K562 (cell line): ENCODE measurements at regions not wholly inside any gene's neighbourhood (a gene's known extent, or its start where the extent isn't known, plus 50 kb on each side); places are given as distances from the start of the nearest gene placed in this dataset.

Experiments
- ATAC-seq: fragments of 200-7000 bp; cut with Tn5 transposase; 3 replicates; pipeline ENCODE4 v1.9.1; 2020; ENCODE audit warnings: moderate library complexity
- BruUV-seq: library from RNA; stranded (reverse); fragments of 400-500 nt; replicated peaks from 2 replicates; lab custom pipeline; 2021; lab: Mats Ljungman, UMichigan
- CTCF ChIA-PET: fragments of 300-600 bp; formaldehyde crosslinking; extraction: SDS; loops from one replicate; lab custom pipeline; 2021; ENCODE audit warnings: low intra/inter-chr PET ratio; lab: Yijun Ruan, JAX
- POLR2A ChIA-PET: fragments of 300-600, 350-650 bp; sonication (Branson Sonifier 250); formaldehyde crosslinking; extraction: SDS; loops from one replicate; lab custom pipeline; 2021; ENCODE audit warnings: antibody characterized with exemption, inconsistent platforms; lab: Yijun Ruan, JAX
- DNase-seq, 4 experiments: peaks; one replicate each; pipeline versions ENCODE4 v3.0.0 to v3.0.0-alpha.2; 2011 to 2018; ENCODE audit warnings: low spot score in 3 of 4, mixed read lengths in 3 of 4; ENCODE audit errors: extremely low read depth in 1 of 4
- FAIRE-seq: peaks from 2 replicates; lab custom pipeline; 2011; peaks lifted over from hg19 to GRCh38; lab: Jason Lieb, UNC
- H2AFZ ChIP-seq: 2 replicates; pipeline ENCODE4 v1.6.0; 2011; ENCODE audit warnings: low read depth, low read length, control low read depth, inconsistent platforms
- H3K27ac ChIP-seq: fragments of 200-600 bp; 3 replicates; pipeline ENCODE4 v1.8.0; 2011; ENCODE audit warnings: low read depth, mild to moderate bottlenecking, control low read depth, inconsistent platforms, low read length, moderate library complexity, mixed read lengths; ENCODE audit errors: extremely low read depth
- H3K27me3 ChIP-seq, 2 experiments: fragments of 300-600 bp in 1 of 2; 2 replicates in 1 of 2; 3 replicates in 1 of 2; pipeline versions ENCODE4 v1.6.0 to v1.8.0; 2011; ENCODE audit warnings: inconsistent platforms in 2 of 2, low read length in 2 of 2, mild to moderate bottlenecking in 1 of 2, mixed read lengths in 1 of 2, moderate library complexity in 1 of 2; ENCODE audit not compliant: control insufficient read depth in 2 of 2, insufficient read depth in 2 of 2
- H3K36me3 ChIP-seq: fragments of 300-600 bp; 3 replicates; pipeline ENCODE4 v1.8.0; 2011; ENCODE audit warnings: mild to moderate bottlenecking, low read length, inconsistent platforms; ENCODE audit not compliant: control insufficient read depth, insufficient read depth
- H3K4me1 ChIP-seq, 2 experiments: fragments of 200-600 bp in 1 of 2; replicated peaks in 1 of 2; 2 replicates in 1 of 2; 3 replicates in 1 of 2; pipeline versions ENCODE4 v1.5.1 to v1.8.0; 2011; ENCODE audit warnings: inconsistent platforms in 2 of 2, low read length in 2 of 2, mild to moderate bottlenecking in 1 of 2, mixed read lengths in 1 of 2, moderate library complexity in 1 of 2; ENCODE audit not compliant: control insufficient read depth in 2 of 2, insufficient read depth in 2 of 2
- H3K4me2 ChIP-seq: 2 replicates; pipeline ENCODE4 v1.6.1; 2011; ENCODE audit warnings: low read length, control low read depth, inconsistent platforms, mixed read lengths; ENCODE audit not compliant: insufficient read depth
- H3K4me3 ChIP-seq: fragments of 200-600 bp; sonication (generic), shearing (Covaris generic); 2 replicates; pipeline ENCODE4 v1.5.1; 2016; ENCODE audit warnings: control low read depth, inconsistent platforms
- H3K79me2 ChIP-seq: fragments of 200-600 bp; 3 replicates; pipeline ENCODE4 v1.8.0; 2011; ENCODE audit warnings: low read length, inconsistent platforms; ENCODE audit not compliant: control insufficient read depth, insufficient read depth
- H3K9ac ChIP-seq, 2 experiments: 2 replicates each; pipeline versions ENCODE4 v1.6.0 to v1.6.1; 2011; ENCODE audit warnings: low read depth in 2 of 2, low read length in 2 of 2, control low read depth in 1 of 2, inconsistent platforms in 1 of 2, mild to moderate bottlenecking in 1 of 2, mixed read lengths in 1 of 2; ENCODE audit not compliant: insufficient read depth in 1 of 2
- H3K9me1 ChIP-seq: one replicate; pipeline ENCODE4 v1.6.0; 2011; ENCODE audit warnings: inconsistent platforms, mild to moderate bottlenecking, low read length, moderate library complexity; ENCODE audit not compliant: control insufficient read depth, insufficient read depth
- H3K9me3 ChIP-seq: replicated peaks from 2 replicates; pipeline ENCODE4 v1.5.1; 2011; ENCODE audit warnings: low read depth, low read length, inconsistent platforms; ENCODE audit not compliant: control insufficient read depth, insufficient read depth
- H4K20me1 ChIP-seq: replicated peaks from 2 replicates; pipeline ENCODE4 v1.6.1; 2011; ENCODE audit warnings: low read length, inconsistent platforms, mixed read lengths; ENCODE audit not compliant: control insufficient read depth, insufficient read depth
- CHD1 ChIP-seq: fragments of 200-600 bp; sonication (generic); IDR thresholded peaks from one replicate; pipeline ENCODE4 v1.6.1; 2012; ENCODE audit warnings: mild to moderate bottlenecking, moderate library complexity, low read length, inconsistent platforms
- CTBP1 ChIP-seq: fragments of 450-650 bp; IDR thresholded peaks from 2 replicates; pipeline ENCODE4 v1.6.1; 2016; ENCODE audit warnings: borderline replicate concordance
- E4F1 ChIP-seq: fragments of 250-450 bp; sonication (Bioruptor Pico); IDR thresholded peaks from 2 replicates; pipeline ENCODE4 v1.5.0; 2021; ENCODE audit warnings: mild to moderate bottlenecking, borderline replicate concordance
- HLTF ChIP-seq: fragments of 450-650 bp; IDR thresholded peaks from 2 replicates; pipeline ENCODE4 v1.6.1; 2016
- ILF3 ChIP-seq: fragments of 450-650 bp; IDR thresholded peaks from 2 replicates; pipeline ENCODE4 v1.6.1; 2018; ENCODE audit warnings: antibody characterized with exemption, mild to moderate bottlenecking, moderate library complexity, borderline replicate concordance
- NFIX ChIP-seq: fragments of 250-450 bp; sonication (Bioruptor Pico); IDR thresholded peaks from 2 replicates; pipeline ENCODE4 v1.4.0; 2020; ENCODE audit warnings: low read depth, mild to moderate bottlenecking, moderate library complexity
- VEZF1 ChIP-seq: fragments of 200-800 bp; sonication (Bioruptor generic); IDR thresholded peaks from 2 replicates; pipeline ENCODE4 v1.6.1; 2017; ENCODE audit warnings: missing genetic modification characterization, missing compliant biosample characterization
- ZNF41 ChIP-seq: fragments of 250-450 bp; sonication (Bioruptor Pico); conservative IDR thresholded peaks from 2 replicates; pipeline ENCODE4 v1.4.0; 2020; ENCODE audit warnings: mild to moderate bottlenecking
- ZNF655 ChIP-seq: fragments of 250-450 bp; sonication (Bioruptor Pico); IDR thresholded peaks from 2 replicates; pipeline ENCODE4 v1.5.0; 2021
- ZNF740 ChIP-seq, 3 experiments: fragments of 200-800 bp in 1 of 3; sonication (Bioruptor generic) in 1 of 3; sonication (generic) in 1 of 3; formaldehyde crosslinking in 1 of 3; IDR thresholded peaks; 2 replicates each; pipeline versions ENCODE4 v1.6.1 to v1.8.0; 2016 to 2022; ENCODE audit warnings: mild to moderate bottlenecking in 2 of 3, missing compliant biosample characterization in 2 of 3, missing genetic modification characterization in 2 of 3, missing genetic modification reagents in 1 of 3
- WGBS: fragments of 100-300 bp; shearing (Covaris generic); methylation state at CpG from one replicate; pipeline ENCODE4 v1.1.6; 2016; ENCODE audit warnings: low coverage, mixed read lengths; ENCODE audit not compliant: insufficient coverage; ENCODE audit errors: missing lambda C conversion rate; 5-methylcytosine and 5-hydroxymethylcytosine counted together
- in situ Hi-C: fragments of 300-500 bp; cut with MboI; formaldehyde crosslinking; loops from 4 replicates; pipeline ENCODE4 v1.15.0; 2018; ENCODE audit warnings: inconsistent platforms, mixed read lengths
- intact Hi-C: fragments of 100-400 bp; cut with micrococcal nuclease; formaldehyde crosslinking; loops from 2 replicates; pipeline ENCODE4 v1.14.2; 2022
- TF ChIP-seq, protein P1 (sequence below): sonication (generic); formaldehyde crosslinking; IDR thresholded peaks from 2 replicates; pipeline ENCODE4 v1.8.1; 2023; ENCODE audit warnings: missing genetic modification reagents, mild to moderate bottlenecking, borderline replicate concordance

DNA sequence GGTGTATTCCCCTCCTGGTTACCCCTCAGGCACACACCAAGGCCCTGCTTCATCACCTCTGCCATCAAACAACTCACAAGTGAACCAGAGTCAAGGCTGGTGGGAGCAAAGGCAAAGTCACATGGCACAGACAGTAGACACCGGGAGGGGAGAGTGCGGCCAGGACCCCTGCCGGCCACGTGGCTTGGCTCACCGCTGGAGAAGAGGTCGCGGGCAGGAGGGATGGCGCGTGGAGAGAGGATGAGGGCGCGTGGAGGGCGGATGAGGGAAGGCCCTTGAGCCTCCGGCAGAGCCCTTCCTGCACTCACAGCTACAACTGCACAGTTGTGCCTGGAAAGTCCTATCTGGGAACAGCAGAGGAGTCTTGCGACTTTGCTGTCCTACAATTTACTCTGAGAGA lies 104.2 kb upstream of the ADRA2C start:
- no peaks in the 10 kb centered on the region for H3K36me3 ChIP-seq
- no peaks in the 10 kb centered on the region for H3K9me1 ChIP-seq
- BruUV-seq: no TSS peak
- H3K4me3 ChIP-seq: no peak overlapping the region
- no peak for DNase-seq
- no peaks in the 10 kb centered on the region for H3K4me1 ChIP-seq
- no peak for FAIRE-seq
- no peak overlapping the region for H2AFZ ChIP-seq
- H3K27ac ChIP-seq: no peak overlapping the region
- intact Hi-C loops: no loop called here
- peaks cover 18 to 79% of the 10 kb centered on the region in 2 experiments; a peak in 4 of 5 replicates for H3K27me3 ChIP-seq
- H4K20me1 ChIP-seq: peaks cover 11% of the 10 kb centered on the region
- no peaks in the 10 kb centered on the region for H3K9me3 ChIP-seq
- no peak for TF ChIP-seq HLTF
- TF ChIP-seq CHD1: no peak
- TF ChIP-seq E4F1 (CRISPR knock-in tag): no peak
- TF ChIP-seq ZNF655: no peak
- no peak for TF ChIP-seq ZNF41
- TF ChIP-seq VEZF1 (CRISPR knock-in tag): no peak
- TF ChIP-seq CTBP1: no peak
- TF ChIP-seq, protein P1, sequence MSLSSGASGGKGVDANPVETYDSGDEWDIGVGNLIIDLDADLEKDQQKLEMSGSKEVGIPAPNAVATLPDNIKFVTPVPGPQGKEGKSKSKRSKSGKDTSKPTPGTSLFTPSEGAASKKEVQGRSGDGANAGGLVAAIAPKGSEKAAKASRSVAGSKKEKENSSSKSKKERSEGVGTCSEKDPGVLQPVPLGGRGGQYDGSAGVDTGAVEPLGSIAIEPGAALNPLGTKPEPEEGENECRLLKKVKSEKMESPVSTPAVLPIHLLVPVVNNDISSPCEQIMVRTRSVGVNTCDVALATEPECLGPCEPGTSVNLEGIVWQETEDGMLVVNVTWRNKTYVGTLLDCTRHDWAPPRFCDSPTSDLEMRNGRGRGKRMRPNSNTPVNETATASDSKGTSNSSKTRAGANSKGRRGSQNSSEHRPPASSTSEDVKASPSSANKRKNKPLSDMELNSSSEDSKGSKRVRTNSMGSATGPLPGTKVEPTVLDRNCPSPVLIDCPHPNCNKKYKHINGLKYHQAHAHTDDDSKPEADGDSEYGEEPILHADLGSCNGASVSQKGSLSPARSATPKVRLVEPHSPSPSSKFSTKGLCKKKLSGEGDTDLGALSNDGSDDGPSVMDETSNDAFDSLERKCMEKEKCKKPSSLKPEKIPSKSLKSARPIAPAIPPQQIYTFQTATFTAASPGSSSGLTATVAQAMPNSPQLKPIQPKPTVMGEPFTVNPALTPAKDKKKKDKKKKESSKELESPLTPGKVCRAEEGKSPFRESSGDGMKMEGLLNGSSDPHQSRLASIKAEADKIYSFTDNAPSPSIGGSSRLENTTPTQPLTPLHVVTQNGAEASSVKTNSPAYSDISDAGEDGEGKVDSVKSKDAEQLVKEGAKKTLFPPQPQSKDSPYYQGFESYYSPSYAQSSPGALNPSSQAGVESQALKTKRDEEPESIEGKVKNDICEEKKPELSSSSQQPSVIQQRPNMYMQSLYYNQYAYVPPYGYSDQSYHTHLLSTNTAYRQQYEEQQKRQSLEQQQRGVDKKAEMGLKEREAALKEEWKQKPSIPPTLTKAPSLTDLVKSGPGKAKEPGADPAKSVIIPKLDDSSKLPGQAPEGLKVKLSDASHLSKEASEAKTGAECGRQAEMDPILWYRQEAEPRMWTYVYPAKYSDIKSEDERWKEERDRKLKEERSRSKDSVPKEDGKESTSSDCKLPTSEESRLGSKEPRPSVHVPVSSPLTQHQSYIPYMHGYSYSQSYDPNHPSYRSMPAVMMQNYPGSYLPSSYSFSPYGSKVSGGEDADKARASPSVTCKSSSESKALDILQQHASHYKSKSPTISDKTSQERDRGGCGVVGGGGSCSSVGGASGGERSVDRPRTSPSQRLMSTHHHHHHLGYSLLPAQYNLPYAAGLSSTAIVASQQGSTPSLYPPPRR (CRISPR knock-in tag): no peak
- no peak for TF ChIP-seq ILF3
- no peak for TF ChIP-seq NFIX
- TF ChIP-seq ZNF740 (CRISPR knock-in tag; IDR thresholded peaks at IDR 0.05): no peak
- no peak for TF ChIP-seq ZNF740 (tag; IDR thresholded peaks at IDR 0.05)
- POLR2A ChIA-PET: interaction anchor here (0.6 kb wide), 2 partner anchors 9 to 163 kb away, joined by 3 to 4 read pairs; no protein-coding TSS in a partner anchor
- no peak overlapping the region for H3K9ac ChIP-seq
- CTCF ChIA-PET: interaction anchor here (0.6 kb wide), 1 partner anchor 78 kb away, joined by 3 read pairs; no protein-coding TSS in a partner anchor
- H3K4me2 ChIP-seq: no peak overlapping the region
- ATAC-seq: no peak
- in situ Hi-C loops: no loop called here
- WGBS: 0% methylated on average over 14 of the region's 14 CpGs
- no peaks in the 10 kb centered on the region for H3K79me2 ChIP-seq
